GM12878 (cell line): ENCODE measurements at regions not wholly inside any gene's neighbourhood (a gene's known extent, or its start where the extent isn't known, plus 50 kb on each side); places are given as distances from the start of the nearest gene placed in this dataset.

ENCODE experiments used
- ATAC-seq: fragments of 200-7000 bp; cut with Tn5 transposase; 3 replicates; pipeline ENCODE4 v1.9.1; 2020; ENCODE audit warnings: mild to moderate bottlenecking, moderate library complexity
- BruUV-seq: library from RNA; stranded (reverse); fragments of 400-500 nt; replicated peaks from 2 replicates; lab custom pipeline; 2021; lab: Mats Ljungman, UMichigan
- CTCF ChIA-PET: fragments of 300-600 bp; sonication (Branson Sonifier 250); formaldehyde crosslinking; extraction: SDS; loops from one replicate; lab custom pipeline; 2021; ENCODE audit warnings: inconsistent platforms; lab: Yijun Ruan, JAX
- POLR2A ChIA-PET: fragments of 350-600 bp; formaldehyde crosslinking; extraction: SDS; loops from one replicate; lab custom pipeline; 2021; ENCODE audit warnings: inconsistent platforms; lab: Charles Lee
- RAD21 ChIA-PET: fragments of 300-600 bp; sonication (Branson Sonifier 250); formaldehyde crosslinking; loops from one replicate; lab custom pipeline; 2023; ENCODE audit warnings: antibody characterized with exemption; ENCODE audit not compliant: unreplicated experiment; lab: Charles Lee
- SMC1A ChIA-PET: fragments of 300-600 bp; sonication (Branson Sonifier 250); formaldehyde crosslinking; loops from one replicate; lab custom pipeline; 2023; ENCODE audit not compliant: unreplicated experiment, uncharacterized antibody; lab: Charles Lee
- DNase-seq: peaks from one replicate; pipeline ENCODE4 v3.0.0-alpha.2; 2011; ENCODE audit warnings: low read depth, low spot score
- FAIRE-seq: peaks from 3 replicates; lab custom pipeline; 2011; peaks lifted over from hg19 to GRCh38; lab: Jason Lieb, UNC
- H2AFZ ChIP-seq: 2 replicates; pipeline ENCODE4 v1.6.0; 2011; ENCODE audit warnings: low read depth, low read length, control low read depth; ENCODE audit not compliant: control insufficient read depth
- H3K27ac ChIP-seq: 2 replicates; pipeline ENCODE4 v1.5.1; 2011; ENCODE audit warnings: control low read depth; ENCODE audit not compliant: control insufficient read depth, insufficient read depth
- H3K27me3 ChIP-seq, 2 experiments: replicated peaks in 1 of 2; 2 replicates each; pipeline versions ENCODE4 v1.6.0 to v1.6.1; 2011; ENCODE audit warnings: low read length in 1 of 2; ENCODE audit not compliant: control insufficient read depth in 2 of 2, insufficient read depth in 2 of 2
- H3K36me3 ChIP-seq, 2 experiments: 2 replicates each; pipeline ENCODE4 v1.5.1; 2011; ENCODE audit warnings: low read length in 1 of 2; ENCODE audit not compliant: control insufficient read depth in 2 of 2, insufficient read depth in 2 of 2
- H3K4me1 ChIP-seq: 2 replicates; pipeline ENCODE4 v1.6.1; 2011; ENCODE audit warnings: mild to moderate bottlenecking, low read length, moderate library complexity, mixed read lengths; ENCODE audit not compliant: control insufficient read depth, insufficient read depth
- H3K4me2 ChIP-seq: 2 replicates; pipeline ENCODE4 v1.6.0; 2011; ENCODE audit warnings: control low read depth; ENCODE audit not compliant: control insufficient read depth, insufficient read depth
- H3K4me3 ChIP-seq: fragments of 200-600 bp; sonication (generic); 2 replicates; pipeline ENCODE4 v1.5.1; 2016
- H3K79me2 ChIP-seq: 2 replicates; pipeline ENCODE4 v1.6.0; 2011; ENCODE audit warnings: low read length; ENCODE audit not compliant: control insufficient read depth, insufficient read depth
- H3K9ac ChIP-seq: 2 replicates; pipeline ENCODE4 v1.8.0; 2011; ENCODE audit warnings: low read length, control low read depth, mixed read lengths; ENCODE audit not compliant: control insufficient read depth, insufficient read depth
- H3K9me3 ChIP-seq: replicated peaks from 3 replicates; pipeline ENCODE4 v1.5.1; 2011; ENCODE audit warnings: mild to moderate bottlenecking, low read length; ENCODE audit not compliant: control insufficient read depth, insufficient read depth
- H4K20me1 ChIP-seq: 2 replicates; pipeline ENCODE4 v1.6.0; 2011; ENCODE audit not compliant: control insufficient read depth, insufficient read depth
- DPF2 ChIP-seq: fragments of 450-650 bp; IDR thresholded peaks from 2 replicates; pipeline ENCODE4 v1.6.1; 2017; ENCODE audit warnings: mild to moderate bottlenecking
- E4F1 ChIP-seq: fragments of 450-650 bp; IDR thresholded peaks from 2 replicates; pipeline ENCODE4 v1.6.1; 2018; ENCODE audit warnings: borderline replicate concordance, mild to moderate bottlenecking; ENCODE audit not compliant: partially characterized antibody
- ETV6 ChIP-seq, 2 experiments: fragments of 450-650 bp in 1 of 2; IDR thresholded peaks in 1 of 2; conservative IDR thresholded peaks in 1 of 2; 2 replicates each; pipeline ENCODE4 v1.6.1; 2014; ENCODE audit warnings: antibody characterized with exemption in 1 of 2, borderline replicate concordance in 1 of 2, low read depth in 1 of 2, mild to moderate bottlenecking in 1 of 2, moderate library complexity in 1 of 2
- MTA2 ChIP-seq: fragments of 450-650 bp; IDR thresholded peaks from 2 replicates; pipeline ENCODE4 v1.6.1; 2016; ENCODE audit warnings: low read depth, mild to moderate bottlenecking, moderate library complexity
- NR2C2 ChIP-seq: IDR thresholded peaks from 2 replicates; pipeline ENCODE4 v1.6.1; 2011; ENCODE audit warnings: borderline replicate concordance, low read depth; ENCODE audit not compliant: control insufficient read depth, insufficient read length
- SIX5 ChIP-seq: IDR thresholded peaks from 2 replicates; pipeline ENCODE4 v1.6.1; 2011; ENCODE audit warnings: mild to moderate bottlenecking, low read depth, low read length, moderate library complexity; ENCODE audit not compliant: severe bottlenecking
- SREBF1 ChIP-seq: IDR thresholded peaks from 2 replicates; pipeline ENCODE4 v1.6.1; 2012; ENCODE audit warnings: mild to moderate bottlenecking, low read length
- whole genome bisulfite sequencing: methylation state at CpG from one replicate; pipeline ENCODE4 v1.1.6; 2016; ENCODE audit warnings: low lambda C conversion rate; ENCODE audit not compliant: insufficient replicate concordance, insufficient coverage; ENCODE audit errors: missing lambda C conversion rate; 5-methylcytosine and 5-hydroxymethylcytosine counted together
- in situ Hi-C: fragments of 300-500 bp; cut with MboI; formaldehyde crosslinking; loops from 9 replicates; pipeline ENCODE4 v1.14.3; 2018; ENCODE audit warnings: mixed read lengths
- intact Hi-C: fragments of 100-400 bp; cut with micrococcal nuclease; formaldehyde crosslinking; loops from one replicate; pipeline ENCODE4 v1.14.2; 2022; ENCODE audit not compliant: unreplicated experiment
- TF ChIP-seq, protein P1 (sequence below): fragments of 450-650 bp; IDR thresholded peaks from 2 replicates; pipeline ENCODE4 v1.6.1; 2017; ENCODE audit warnings: mild to moderate bottlenecking, moderate library complexity

GRCh38 chr4:175559126-175559525 is 252.9 kb downstream of the GPM6A start:
- Histone ChIP-seq H3K4me1 (no peaks in the 10 kb centered on the region), H3K4me3 (no peak overlapping the region), H3K79me2 (no peaks in the 10 kb centered on the region), H3K9me3 (no peaks in the 10 kb centered on the region), H4K20me1 (no peaks in the 10 kb centered on the region), H3K9ac (no peak overlapping the region), H3K27me3 (no peaks in the 10 kb centered on the region), H3K27ac (no peak overlapping the region), H2AFZ (no peak overlapping the region), H3K36me3 (no peaks in the 10 kb centered on the region), H3K4me2 (no peak overlapping the region)
- TF ChIP-seq E4F1 (no peak), SREBF1 (no peak), DPF2 (no peak), SIX5 (no peak), ETV6 (conservative IDR thresholded peaks at IDR 0.05 in 1 of 2, IDR thresholded peaks at IDR 0.05 in 1 of 2; ENCODE audit: borderline replicate concordance in 1 of 2, low read depth in 1 of 2) (no peak), NR2C2 (no peak), MTA2 (no peak)
- TF ChIP-seq, protein P1, sequence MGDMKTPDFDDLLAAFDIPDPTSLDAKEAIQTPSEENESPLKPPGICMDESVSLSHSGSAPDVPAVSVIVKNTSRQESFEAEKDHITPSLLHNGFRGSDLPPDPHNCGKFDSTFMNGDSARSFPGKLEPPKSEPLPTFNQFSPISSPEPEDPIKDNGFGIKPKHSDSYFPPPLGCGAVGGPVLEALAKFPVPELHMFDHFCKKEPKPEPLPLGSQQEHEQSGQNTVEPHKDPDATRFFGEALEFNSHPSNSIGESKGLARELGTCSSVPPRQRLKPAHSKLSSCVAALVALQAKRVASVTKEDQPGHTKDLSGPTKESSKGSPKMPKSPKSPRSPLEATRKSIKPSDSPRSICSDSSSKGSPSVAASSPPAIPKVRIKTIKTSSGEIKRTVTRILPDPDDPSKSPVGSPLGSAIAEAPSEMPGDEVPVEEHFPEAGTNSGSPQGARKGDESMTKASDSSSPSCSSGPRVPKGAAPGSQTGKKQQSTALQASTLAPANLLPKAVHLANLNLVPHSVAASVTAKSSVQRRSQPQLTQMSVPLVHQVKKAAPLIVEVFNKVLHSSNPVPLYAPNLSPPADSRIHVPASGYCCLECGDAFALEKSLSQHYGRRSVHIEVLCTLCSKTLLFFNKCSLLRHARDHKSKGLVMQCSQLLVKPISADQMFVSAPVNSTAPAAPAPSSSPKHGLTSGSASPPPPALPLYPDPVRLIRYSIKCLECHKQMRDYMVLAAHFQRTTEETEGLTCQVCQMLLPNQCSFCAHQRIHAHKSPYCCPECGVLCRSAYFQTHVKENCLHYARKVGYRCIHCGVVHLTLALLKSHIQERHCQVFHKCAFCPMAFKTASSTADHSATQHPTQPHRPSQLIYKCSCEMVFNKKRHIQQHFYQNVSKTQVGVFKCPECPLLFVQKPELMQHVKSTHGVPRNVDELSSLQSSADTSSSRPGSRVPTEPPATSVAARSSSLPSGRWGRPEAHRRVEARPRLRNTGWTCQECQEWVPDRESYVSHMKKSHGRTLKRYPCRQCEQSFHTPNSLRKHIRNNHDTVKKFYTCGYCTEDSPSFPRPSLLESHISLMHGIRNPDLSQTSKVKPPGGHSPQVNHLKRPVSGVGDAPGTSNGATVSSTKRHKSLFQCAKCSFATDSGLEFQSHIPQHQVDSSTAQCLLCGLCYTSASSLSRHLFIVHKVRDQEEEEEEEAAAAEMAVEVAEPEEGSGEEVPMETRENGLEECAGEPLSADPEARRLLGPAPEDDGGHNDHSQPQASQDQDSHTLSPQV = no peak
- CTCF ChIA-PET = interaction anchor here (0.7 to 2.0 kb wide), 3 partner anchors 10 to 782 kb away, joined by 3 to 7 read pairs (median 4); no protein-coding TSS in a partner anchor
- intact Hi-C loops = no loop called here
- POLR2A ChIA-PET = no interaction called here
- BruUV-seq = no TSS peak
- WGBS = 73% methylated on average over 6 of the region's 6 CpGs
- SMC1A ChIA-PET = interaction anchor here (0.6 to 1.3 kb wide), 3 partner anchors 8 to 332 kb away, joined by 3 to 4 read pairs (median 3); no protein-coding TSS in a partner anchor
- FAIRE-seq (no peak), ATAC-seq (no peak), DNase-seq (no peak)
- in situ Hi-C loops = loop anchor here (25.0 kb wide), 2 partner anchors 328 to 778 kb away; no protein-coding TSS in a partner anchor
- RAD21 ChIA-PET = no interaction called here
